ENCODE measurements at regions not wholly inside any gene's neighbourhood (a gene's known extent, or its start where the extent isn't known, plus 50 kb on each side); places are given as distances from the start of the nearest gene placed in this dataset.
"Not testable (repeated sequence)": the region's sequence is repeated elsewhere in the genome, so short reads cannot be mapped to it uniquely, and the experiment has no call there.

DNA sequence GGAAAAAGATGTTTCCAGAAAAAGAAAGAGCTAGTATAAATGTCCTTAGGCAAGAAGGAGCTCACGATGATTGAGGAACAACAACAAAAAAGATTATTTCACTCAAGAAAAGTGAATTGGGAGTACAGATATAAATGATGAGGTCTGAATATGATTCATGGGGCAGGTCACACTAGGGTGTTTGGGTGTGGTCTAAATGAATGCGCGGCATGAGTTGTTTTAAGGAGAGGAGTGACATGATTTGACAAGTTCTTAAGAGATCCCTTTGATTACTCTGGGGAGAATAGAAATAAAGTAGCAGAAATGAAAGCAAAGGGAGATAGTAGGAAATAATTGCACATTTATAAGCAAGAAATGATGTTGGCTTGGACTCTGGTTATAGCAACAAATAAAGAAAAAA is 59.3 kb downstream of the NUTM2D start:
- not testable (repeated sequence) for DNase-seq

- DNase-seq = not testable (repeated sequence)
These were observed 65.1 kb downstream of the NUTM2D start for GRCh38 chr10:87422641-87423040.

DNA sequence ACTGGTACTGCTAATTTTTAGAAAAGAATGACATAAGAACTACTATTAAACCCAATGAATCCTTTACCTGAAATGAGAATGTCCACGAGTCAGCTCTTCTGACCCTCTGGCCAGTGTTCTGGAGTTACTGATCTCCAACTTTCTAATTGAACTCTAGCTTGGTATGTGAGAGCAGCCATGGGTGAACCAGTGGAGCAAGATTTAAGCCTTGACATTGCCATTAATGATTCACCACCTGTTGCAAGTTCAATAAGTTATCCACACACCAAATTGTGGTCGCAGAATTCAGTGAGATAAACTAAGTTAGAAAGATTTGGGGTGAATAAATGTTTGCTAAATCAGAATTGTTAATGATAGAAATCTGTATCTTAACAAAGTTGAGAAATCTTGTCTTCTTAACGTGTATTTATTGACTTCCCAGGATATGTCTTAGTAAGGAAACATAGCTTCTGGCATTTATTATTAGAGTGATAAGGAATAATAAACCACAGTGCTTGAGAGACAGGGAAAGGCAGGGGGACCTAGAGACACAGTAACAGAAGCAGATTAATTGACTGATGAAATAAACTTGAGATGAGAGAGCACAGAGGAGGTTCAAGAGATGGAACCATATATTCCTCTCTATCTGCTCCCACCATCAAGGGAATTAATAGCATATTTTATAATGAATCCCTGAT is 67.3 kb downstream of the NUTM2D start:
- DNase-seq = not testable (repeated sequence)

DNA sequence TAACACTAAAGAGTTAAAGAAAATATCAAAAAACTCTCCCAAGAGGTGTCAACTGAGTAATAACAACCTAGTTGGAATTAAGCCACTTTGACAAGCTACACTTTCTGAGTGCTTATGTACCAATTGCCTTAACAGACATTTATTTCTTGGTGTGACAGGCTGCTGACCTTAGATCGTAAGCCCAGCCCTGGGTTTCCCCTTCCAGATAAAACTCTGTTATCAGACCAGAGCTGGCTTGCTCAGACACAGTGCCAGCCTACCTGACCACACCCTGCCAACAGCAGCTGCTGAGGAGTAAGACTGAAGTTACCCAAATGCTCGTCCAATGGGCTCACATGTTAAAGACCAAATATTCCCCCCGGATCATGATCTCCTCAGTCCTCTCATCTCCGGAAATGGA is 70.9 kb upstream of the MINPP1 start:
- not testable (repeated sequence) for DNase-seq

DNA sequence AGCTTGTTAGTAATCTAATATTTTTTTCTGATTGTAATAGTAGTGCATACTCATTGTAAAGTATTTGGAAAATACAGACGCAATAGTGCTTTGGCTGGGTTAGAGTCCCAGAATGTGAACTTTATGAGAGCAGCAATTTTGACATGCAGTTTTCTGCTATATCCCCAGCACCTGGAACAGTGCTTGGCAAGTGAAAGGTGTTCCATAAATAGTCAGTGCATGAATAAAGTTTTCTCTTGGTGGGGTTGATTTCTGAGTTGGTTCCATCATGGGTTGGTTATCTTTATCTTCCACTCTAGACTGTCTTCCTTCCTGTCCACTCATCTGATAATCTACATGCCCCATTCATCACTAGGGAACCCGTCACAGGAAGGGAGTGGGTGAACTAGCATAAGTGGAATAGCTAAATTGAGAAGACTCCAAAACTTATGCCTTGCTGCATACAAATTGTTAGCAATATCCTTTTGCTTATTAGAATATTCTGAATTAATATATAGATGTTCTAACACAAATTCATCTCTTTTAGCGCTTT is 69.3 kb upstream of the MINPP1 start:
- DNase-seq = not testable (repeated sequence)

GRCh38 chr10:87436104-87436503 is 68.6 kb upstream of the MINPP1 start:
- peak in 1 of 5 donors; percentile 4 for DNase-seq

- DNase-seq = not testable (repeated sequence)
These were observed 67.2 kb upstream of the MINPP1 start for GRCh38 chr10:87437450-87437849.

All from T-helper 1 cell (primary cell).